Right hindlimb (tissue), 1 donor: ENCODE measurements at regions not wholly inside any gene's neighbourhood (a gene's known extent, or its start where the extent isn't known, plus 50 kb on each side); places are given as distances from the start of the nearest gene placed in this dataset.

ENCODE experiments used
- DNase-seq: peaks from one replicate; pipeline ENCODE4 v3.0.0-alpha.2; 2018

DNA sequence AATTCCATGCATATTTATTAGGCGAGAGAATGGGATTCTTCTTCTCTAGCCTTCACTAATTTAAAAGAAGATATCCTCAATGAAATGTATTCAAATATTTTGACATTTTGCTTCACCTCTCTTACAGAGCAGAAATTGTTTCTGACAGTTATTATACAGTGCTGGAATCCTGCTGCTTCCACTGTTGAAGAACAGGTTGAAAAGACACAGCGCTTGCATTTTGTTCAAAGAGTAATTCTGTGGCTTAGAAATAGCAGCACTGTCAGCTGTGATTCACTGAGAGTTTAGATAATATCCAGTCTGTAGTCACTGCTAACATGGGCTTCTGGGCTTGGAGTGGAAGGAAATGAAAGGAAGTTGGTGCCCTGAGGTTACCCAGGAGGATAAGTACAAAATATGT lies 117.1 kb upstream of the FBXL4 start:
- DNase-seq: no peak

- DNase-seq: no peak
Measured at GRCh38 chr6:99036672-99037071, 88.9 kb upstream of the FBXL4 start.

- no peak for DNase-seq
Measured at GRCh38 chr6:99032396-99032795, 84.7 kb upstream of the FBXL4 start.

DNA sequence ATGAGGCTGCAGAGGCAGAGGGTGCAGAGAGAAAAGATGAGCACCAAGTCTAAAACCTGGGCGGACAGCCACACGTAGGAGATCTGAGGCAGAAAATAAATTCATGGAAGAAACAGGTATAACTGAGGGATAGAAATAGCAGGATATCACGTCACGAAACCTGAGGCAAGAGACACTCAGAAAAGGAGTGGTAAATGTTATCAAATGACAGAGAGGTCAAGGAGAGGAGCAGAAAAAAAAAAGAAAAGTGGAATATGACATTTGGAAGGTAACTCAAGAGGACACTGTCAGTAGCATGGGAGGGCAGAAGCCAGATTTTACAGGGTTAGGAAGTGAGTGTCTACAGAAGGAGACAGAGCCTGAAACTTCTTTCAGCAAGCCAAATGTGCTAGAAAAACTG lies 84.2 kb upstream of the FBXL4 start:
- DNase-seq: no peak

GRCh38 chr6:99030915-99031314 lies 83.2 kb upstream of the FBXL4 start:
- DNase-seq: no peak

DNA sequence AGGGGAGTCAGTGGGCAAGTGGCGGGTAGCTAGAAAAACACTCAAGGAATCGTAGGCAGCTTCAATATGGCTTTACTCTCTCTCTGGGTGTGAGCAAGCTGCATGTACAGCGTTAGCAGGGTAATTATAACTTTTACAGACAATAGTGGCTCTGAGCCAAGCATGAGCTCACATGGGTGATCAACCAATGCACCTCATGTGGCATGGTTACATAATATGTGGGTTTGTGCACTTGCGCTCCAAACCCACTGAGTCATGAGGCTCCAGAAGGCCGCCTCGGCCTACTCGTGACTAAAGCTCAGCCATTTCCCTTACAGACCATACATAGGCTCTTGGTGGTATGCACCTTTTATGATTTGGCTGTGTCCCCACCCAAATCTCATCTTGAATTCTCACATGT lies 78.4 kb upstream of the FBXL4 start:
- DNase-seq: no peak

- no peak for DNase-seq
Measured at GRCh38 chr6:99024089-99024488, 76.3 kb upstream of the FBXL4 start.

- no peak for DNase-seq
Measured at GRCh38 chr6:99022039-99022609, 74.4 kb upstream of the FBXL4 start.

- no peak for DNase-seq
Measured at GRCh38 chr6:99019381-99019780, 71.6 kb upstream of the FBXL4 start.

DNA sequence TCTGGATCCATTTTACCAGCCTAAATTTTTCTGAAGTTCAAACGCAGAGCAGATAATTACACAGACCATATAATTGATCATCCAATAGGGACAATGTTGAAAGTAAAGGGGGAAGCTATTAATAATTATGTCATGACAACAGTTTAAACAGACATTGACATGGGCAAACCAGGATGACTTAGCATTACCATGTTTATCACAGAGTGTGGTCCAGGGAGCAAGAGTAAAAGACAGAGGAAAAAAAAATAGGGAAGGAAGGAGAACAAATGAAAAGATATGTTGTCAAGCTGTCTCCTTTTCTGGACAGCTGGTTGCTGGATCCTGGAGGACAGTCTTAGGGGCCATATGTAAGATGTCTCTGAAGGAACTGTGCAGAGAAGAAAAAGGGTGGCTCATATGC lies 69.4 kb upstream of the FBXL4 start:
- no peak for DNase-seq

GRCh38 chr6:99016355-99016754 lies 68.6 kb upstream of the FBXL4 start:
- no peak for DNase-seq

GRCh38 chr6:99014061-99014460 lies 66.3 kb upstream of the FBXL4 start:
- DNase-seq: no peak

- no peak for DNase-seq
Measured at GRCh38 chr6:99013661-99014060, 65.9 kb upstream of the FBXL4 start.

- no peak for DNase-seq
Measured at GRCh38 chr6:99013145-99013544, 65.4 kb upstream of the FBXL4 start.

- no peak for DNase-seq
Measured at GRCh38 chr6:99011151-99011550, 63.4 kb upstream of the FBXL4 start.

DNA sequence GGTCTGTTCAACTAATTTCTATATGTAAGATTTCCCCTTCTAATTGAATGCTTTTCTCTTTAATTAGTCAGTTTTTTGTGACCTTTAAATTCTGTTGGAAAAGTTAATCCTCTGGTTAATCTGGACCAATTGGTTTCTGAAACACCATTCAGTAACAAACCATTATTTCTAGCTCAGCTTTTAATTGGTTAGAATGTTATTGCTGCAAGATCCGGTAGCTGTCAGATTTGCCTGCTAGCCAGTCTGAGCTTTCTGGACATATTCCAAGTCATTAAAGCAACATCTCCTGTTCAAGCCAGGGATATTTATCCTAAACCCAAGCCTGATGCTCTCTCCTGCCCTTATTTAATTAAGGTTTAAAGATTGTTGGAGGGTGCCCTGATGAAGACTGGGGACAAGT lies 55.1 kb upstream of the FBXL4 start:
- DNase-seq: no peak

GRCh38 chr6:98998103-98998502 lies 50.4 kb upstream of the FBXL4 start:
- DNase-seq: no peak
